ENCODE measurements at regions not wholly inside any gene's neighbourhood (a gene's known extent, or its start where the extent isn't known, plus 50 kb on each side); places are given as distances from the start of the nearest gene placed in this dataset.

GRCh38 chr1:9179463-9180110 is 50.7 kb upstream of the GPR157 start:
- TF ChIP-seq TCF12 (IDR thresholded peaks at IDR 0.05; ENCODE audit: low read depth) (no peak), MAX (IDR thresholded peaks at IDR 0.05) (no peak), TEAD4 (IDR thresholded peaks at IDR 0.05) (no peak), EGR1 (IDR thresholded peaks at IDR 0.05) (no peak), ZBTB7A (IDR thresholded peaks at IDR 0.05; ENCODE audit: low read depth) (no peak), CREB1 (IDR thresholded peaks at IDR 0.05; ENCODE audit: low read depth) (no peak), YY1 (IDR thresholded peaks at IDR 0.05; ENCODE audit: low read depth) (no peak), EP300 (IDR thresholded peaks at IDR 0.05; ENCODE audit: borderline replicate concordance) (no peak)

GRCh38 chr1:9180111-9180819 is 51.4 kb upstream of the GPR157 start:
- TF ChIP-seq TCF12 (IDR thresholded peaks at IDR 0.05; ENCODE audit: low read depth) (no peak), CEBPB (IDR thresholded peaks at IDR 0.05) (no peak), EP300 (IDR thresholded peaks at IDR 0.05; ENCODE audit: borderline replicate concordance) (no peak), TEAD4 (IDR thresholded peaks at IDR 0.05) (no peak), REST (IDR thresholded peaks at IDR 0.05; ENCODE audit: low read depth) (no peak), NFIC (IDR thresholded peaks at IDR 0.05) (no peak), MAX (IDR thresholded peaks at IDR 0.05) (no peak), FOXM1 (IDR thresholded peaks at IDR 0.05; ENCODE audit: borderline replicate concordance, low read depth) (no peak), USF1 (IDR thresholded peaks at IDR 0.05) (no peak), CREB1 (IDR thresholded peaks at IDR 0.05; ENCODE audit: low read depth) (no peak), RAD21 (IDR thresholded peaks at IDR 0.05; ENCODE audit: low read depth) (no peak), ZBTB7A (IDR thresholded peaks at IDR 0.05; ENCODE audit: low read depth) (no peak), YY1 (IDR thresholded peaks at IDR 0.05; ENCODE audit: low read depth) (no peak), EGR1 (IDR thresholded peaks at IDR 0.05) (no peak), TAF1 (IDR thresholded peaks at IDR 0.05; ENCODE audit: low read depth) (no peak)

GRCh38 chr1:9181176-9181906 is 52.4 kb upstream of the GPR157 start:
- TF ChIP-seq TCF12 (IDR thresholded peaks at IDR 0.05; ENCODE audit: low read depth) (no peak), FOXM1 (IDR thresholded peaks at IDR 0.05; ENCODE audit: borderline replicate concordance, low read depth) (no peak), MAX (IDR thresholded peaks at IDR 0.05) (no peak), RAD21 (IDR thresholded peaks at IDR 0.05; ENCODE audit: low read depth) (no peak), CEBPB (IDR thresholded peaks at IDR 0.05) (no peak), ZBTB7A (IDR thresholded peaks at IDR 0.05; ENCODE audit: low read depth) (no peak)

GRCh38 chr1:9181990-9182783 is 52.4 kb upstream of the H6PD start:
- TF ChIP-seq NFIC (IDR thresholded peaks at IDR 0.05): no peak
- no peak for TF ChIP-seq EP300 (IDR thresholded peaks at IDR 0.05; ENCODE audit: borderline replicate concordance)
- no peak for TF ChIP-seq FOXM1 (IDR thresholded peaks at IDR 0.05; ENCODE audit: borderline replicate concordance, low read depth)
- no peak for TF ChIP-seq YY1 (IDR thresholded peaks at IDR 0.05; ENCODE audit: low read depth)
- TF ChIP-seq USF1 (IDR thresholded peaks at IDR 0.05): no peak
- 0 out of 2 replicates have a peak, but pooled peaks have one; percentile 20 for TF ChIP-seq EGR1 (IDR thresholded peaks at IDR 0.05)
- no peak for TF ChIP-seq RAD21 (IDR thresholded peaks at IDR 0.05; ENCODE audit: low read depth)
- TF ChIP-seq CEBPB (IDR thresholded peaks at IDR 0.05): no peak
- no peak for TF ChIP-seq REST (IDR thresholded peaks at IDR 0.05; ENCODE audit: low read depth)
- no peak; the same call in 1 of the 2 replicates for TF ChIP-seq TCF12 (IDR thresholded peaks at IDR 0.05; ENCODE audit: low read depth)
- TF ChIP-seq MAX (IDR thresholded peaks at IDR 0.05): 0 out of 2 replicates have a peak, but pooled peaks have one; percentile 38
- no peak for TF ChIP-seq TAF1 (IDR thresholded peaks at IDR 0.05; ENCODE audit: low read depth)
- peak; percentile 79; the same call in 1 of the 2 replicates for TF ChIP-seq ZBTB7A (IDR thresholded peaks at IDR 0.05; ENCODE audit: low read depth)
- no peak for TF ChIP-seq CREB1 (IDR thresholded peaks at IDR 0.05; ENCODE audit: low read depth)
- no peak for TF ChIP-seq TEAD4 (IDR thresholded peaks at IDR 0.05)
